ENCODE measurements at regions not wholly inside any gene's neighbourhood (a gene's known extent, or its start where the extent isn't known, plus 50 kb on each side); places are given as distances from the start of the nearest gene placed in this dataset.

- Histone ChIP-seq H3K27me3 (ENCODE audit: control insufficient read depth, insufficient read depth, low read length) (no peaks in the 10 kb centered on the region), H3K9me3 (ENCODE audit: control insufficient read depth, low read depth, low read length) (no peaks in the 10 kb centered on the region), H3K27ac (ENCODE audit: low read length) (peak overlapping the region; percentile 13), H3K36me3 (ENCODE audit: control insufficient read depth, insufficient read depth, low read length) (no peaks in the 10 kb centered on the region), H3K4me1 (ENCODE audit: control insufficient read depth, insufficient read depth, low read length) (peaks cover 42% of the 10 kb centered on the region), H3K4me3 (ENCODE audit: low read length) (no peak overlapping the region)
- no CpG with 5 or more reads among the region's 4 CpGs for WGBS (ENCODE audit: insufficient coverage, low lambda C conversion rate)
- no peak for DNase-seq
Measured at GRCh38 chr10:78802431-78802830, 266.3 kb upstream of the ZMIZ1 start.

GRCh38 chr10:78802866-78803265 is 265.9 kb upstream of the ZMIZ1 start:
- no peaks in the 10 kb centered on the region for H3K9me3 ChIP-seq (ENCODE audit: control insufficient read depth, low read depth, low read length)
- no CpG with 5 or more reads among the region's 11 CpGs for WGBS (ENCODE audit: insufficient coverage, low lambda C conversion rate)
- H3K4me3 ChIP-seq (ENCODE audit: low read length): no peak overlapping the region
- DNase-seq: peak; percentile 38 to 39
- peaks cover 45% of the 10 kb centered on the region for H3K4me1 ChIP-seq (ENCODE audit: control insufficient read depth, insufficient read depth, low read length)
- H3K36me3 ChIP-seq (ENCODE audit: control insufficient read depth, insufficient read depth, low read length): no peaks in the 10 kb centered on the region
- peak overlapping the region; percentile 13 for H3K27ac ChIP-seq (ENCODE audit: low read length)
- H3K27me3 ChIP-seq (ENCODE audit: control insufficient read depth, insufficient read depth, low read length): no peaks in the 10 kb centered on the region

GRCh38 chr10:78803710-78804109 is 265.1 kb upstream of the ZMIZ1 start:
- H3K36me3 ChIP-seq (ENCODE audit: control insufficient read depth, insufficient read depth, low read length): no peaks in the 10 kb centered on the region
- no peaks in the 10 kb centered on the region for H3K9me3 ChIP-seq (ENCODE audit: control insufficient read depth, low read depth, low read length)
- no peak overlapping the region for H3K27ac ChIP-seq (ENCODE audit: low read length)
- no peak for DNase-seq
- peaks cover 45% of the 10 kb centered on the region for H3K4me1 ChIP-seq (ENCODE audit: control insufficient read depth, insufficient read depth, low read length)
- no peaks in the 10 kb centered on the region for H3K27me3 ChIP-seq (ENCODE audit: control insufficient read depth, insufficient read depth, low read length)
- no CpG with 5 or more reads among the region's 8 CpGs for WGBS (ENCODE audit: insufficient coverage, low lambda C conversion rate)
- no peak overlapping the region for H3K4me3 ChIP-seq (ENCODE audit: low read length)

GRCh38 chr10:78804411-78805032 is 264.2 kb upstream of the ZMIZ1 start:
- H3K4me1 ChIP-seq (ENCODE audit: control insufficient read depth, insufficient read depth, low read length): peaks cover 50% of the 10 kb centered on the region
- DNase-seq: no peak
- H3K9me3 ChIP-seq (ENCODE audit: control insufficient read depth, low read depth, low read length): no peaks in the 10 kb centered on the region
- H3K4me3 ChIP-seq (ENCODE audit: low read length): no peak overlapping the region
- no peaks in the 10 kb centered on the region for H3K27me3 ChIP-seq (ENCODE audit: control insufficient read depth, insufficient read depth, low read length)
- H3K27ac ChIP-seq (ENCODE audit: low read length): peak overlapping the region; percentile 78
- no CpG with 5 or more reads among the region's 7 CpGs for WGBS (ENCODE audit: insufficient coverage, low lambda C conversion rate)
- no peaks in the 10 kb centered on the region for H3K36me3 ChIP-seq (ENCODE audit: control insufficient read depth, insufficient read depth, low read length)

- Histone ChIP-seq H3K27me3 (ENCODE audit: control insufficient read depth, insufficient read depth, low read length) (no peaks in the 10 kb centered on the region), H3K9me3 (ENCODE audit: control insufficient read depth, low read depth, low read length) (no peaks in the 10 kb centered on the region), H3K27ac (ENCODE audit: low read length) (peak overlapping the region; percentile 78), H3K4me3 (ENCODE audit: low read length) (no peak overlapping the region), H3K4me1 (ENCODE audit: control insufficient read depth, insufficient read depth, low read length) (peaks cover 52% of the 10 kb centered on the region), H3K36me3 (ENCODE audit: control insufficient read depth, insufficient read depth, low read length) (no peaks in the 10 kb centered on the region)
- DNase-seq: peak; percentile 93 to 97
- no CpG with 5 or more reads among the region's 6 CpGs for WGBS (ENCODE audit: insufficient coverage, low lambda C conversion rate)
Measured at GRCh38 chr10:78805176-78805575, 263.6 kb upstream of the ZMIZ1 start.

GRCh38 chr10:78806681-78807221 is 262.0 kb upstream of the ZMIZ1 start:
- H3K4me1 ChIP-seq (ENCODE audit: control insufficient read depth, insufficient read depth, low read length): peaks cover 52% of the 10 kb centered on the region
- no peaks in the 10 kb centered on the region for H3K36me3 ChIP-seq (ENCODE audit: control insufficient read depth, insufficient read depth, low read length)
- H3K4me3 ChIP-seq (ENCODE audit: low read length): no peak overlapping the region
- H3K9me3 ChIP-seq (ENCODE audit: control insufficient read depth, low read depth, low read length): no peaks in the 10 kb centered on the region
- DNase-seq: peak in 1 of 2 donors; percentile 40
- H3K27me3 ChIP-seq (ENCODE audit: control insufficient read depth, insufficient read depth, low read length): no peaks in the 10 kb centered on the region
- 80% methylated on average over 1 of the region's 2 CpGs for WGBS (ENCODE audit: insufficient coverage, low lambda C conversion rate)
- no peak overlapping the region for H3K27ac ChIP-seq (ENCODE audit: low read length)

- H3K27me3 ChIP-seq (ENCODE audit: control insufficient read depth, insufficient read depth, low read length): no peaks in the 10 kb centered on the region
- no peak overlapping the region for H3K27ac ChIP-seq (ENCODE audit: low read length)
- H3K9me3 ChIP-seq (ENCODE audit: control insufficient read depth, low read depth, low read length): no peaks in the 10 kb centered on the region
- no peaks in the 10 kb centered on the region for H3K36me3 ChIP-seq (ENCODE audit: control insufficient read depth, insufficient read depth, low read length)
- H3K4me3 ChIP-seq (ENCODE audit: low read length): no peak overlapping the region
- WGBS (ENCODE audit: insufficient coverage, low lambda C conversion rate): 49% methylated on average over 2 of the region's 12 CpGs
- DNase-seq: no peak
- peaks cover 47% of the 10 kb centered on the region for H3K4me1 ChIP-seq (ENCODE audit: control insufficient read depth, insufficient read depth, low read length)
Measured at GRCh38 chr10:78807504-78808203, 261.1 kb upstream of the ZMIZ1 start.

- WGBS (ENCODE audit: insufficient coverage, low lambda C conversion rate): 100% methylated on average over 1 of the region's 8 CpGs
- no peaks in the 10 kb centered on the region for H3K27me3 ChIP-seq (ENCODE audit: control insufficient read depth, insufficient read depth, low read length)
- no peak overlapping the region for H3K4me3 ChIP-seq (ENCODE audit: low read length)
- no peaks in the 10 kb centered on the region for H3K36me3 ChIP-seq (ENCODE audit: control insufficient read depth, insufficient read depth, low read length)
- H3K27ac ChIP-seq (ENCODE audit: low read length): no peak overlapping the region
- DNase-seq: no peak
- H3K9me3 ChIP-seq (ENCODE audit: control insufficient read depth, low read depth, low read length): no peaks in the 10 kb centered on the region
- H3K4me1 ChIP-seq (ENCODE audit: control insufficient read depth, insufficient read depth, low read length): peaks cover 45% of the 10 kb centered on the region
Measured at GRCh38 chr10:78808286-78808685, 260.5 kb upstream of the ZMIZ1 start.

- Histone ChIP-seq H3K36me3 (ENCODE audit: control insufficient read depth, insufficient read depth, low read length) (no peaks in the 10 kb centered on the region), H3K27ac (ENCODE audit: low read length) (no peak overlapping the region), H3K27me3 (ENCODE audit: control insufficient read depth, insufficient read depth, low read length) (no peaks in the 10 kb centered on the region), H3K4me1 (ENCODE audit: control insufficient read depth, insufficient read depth, low read length) (peaks cover 44% of the 10 kb centered on the region), H3K9me3 (ENCODE audit: control insufficient read depth, low read depth, low read length) (no peaks in the 10 kb centered on the region), H3K4me3 (ENCODE audit: low read length) (no peak overlapping the region)
- WGBS (ENCODE audit: insufficient coverage, low lambda C conversion rate): no CpG with 5 or more reads among the region's 3 CpGs
- peak; percentile 36 to 38 for DNase-seq
Measured at GRCh38 chr10:78808736-78809367, 259.9 kb upstream of the ZMIZ1 start.

GRCh38 chr10:78811174-78811573 is 257.6 kb upstream of the ZMIZ1 start:
- H3K27me3 ChIP-seq (ENCODE audit: control insufficient read depth, insufficient read depth, low read length): no peaks in the 10 kb centered on the region
- H3K27ac ChIP-seq (ENCODE audit: low read length): no peak overlapping the region
- DNase-seq: no peak
- peaks cover 25% of the 10 kb centered on the region for H3K4me1 ChIP-seq (ENCODE audit: control insufficient read depth, insufficient read depth, low read length)
- H3K4me3 ChIP-seq (ENCODE audit: low read length): no peak overlapping the region
- no peaks in the 10 kb centered on the region for H3K9me3 ChIP-seq (ENCODE audit: control insufficient read depth, low read depth, low read length)
- no CpG with 5 or more reads among the region's 3 CpGs for WGBS (ENCODE audit: insufficient coverage, low lambda C conversion rate)
- no peaks in the 10 kb centered on the region for H3K36me3 ChIP-seq (ENCODE audit: control insufficient read depth, insufficient read depth, low read length)
